K562 (cell line): ENCODE measurements at regions not wholly inside any gene's neighbourhood (a gene's known extent, or its start where the extent isn't known, plus 50 kb on each side); places are given as distances from the start of the nearest gene placed in this dataset.

Experiments used
- LARP7 ChIP-seq: fragments of 450-650 bp; IDR thresholded peaks from 2 replicates; pipeline ENCODE4 v1.6.1; 2016
- RNF2 ChIP-seq: sonication (generic); IDR thresholded peaks from 2 replicates; pipeline ENCODE4 v1.6.1; 2016
- SREBF2 ChIP-seq: sonication (generic); formaldehyde crosslinking; IDR thresholded peaks from 2 replicates; pipeline ENCODE4 v1.4.0; 2020; ENCODE audit warnings: mild to moderate bottlenecking, missing genetic modification reagents

DNA sequence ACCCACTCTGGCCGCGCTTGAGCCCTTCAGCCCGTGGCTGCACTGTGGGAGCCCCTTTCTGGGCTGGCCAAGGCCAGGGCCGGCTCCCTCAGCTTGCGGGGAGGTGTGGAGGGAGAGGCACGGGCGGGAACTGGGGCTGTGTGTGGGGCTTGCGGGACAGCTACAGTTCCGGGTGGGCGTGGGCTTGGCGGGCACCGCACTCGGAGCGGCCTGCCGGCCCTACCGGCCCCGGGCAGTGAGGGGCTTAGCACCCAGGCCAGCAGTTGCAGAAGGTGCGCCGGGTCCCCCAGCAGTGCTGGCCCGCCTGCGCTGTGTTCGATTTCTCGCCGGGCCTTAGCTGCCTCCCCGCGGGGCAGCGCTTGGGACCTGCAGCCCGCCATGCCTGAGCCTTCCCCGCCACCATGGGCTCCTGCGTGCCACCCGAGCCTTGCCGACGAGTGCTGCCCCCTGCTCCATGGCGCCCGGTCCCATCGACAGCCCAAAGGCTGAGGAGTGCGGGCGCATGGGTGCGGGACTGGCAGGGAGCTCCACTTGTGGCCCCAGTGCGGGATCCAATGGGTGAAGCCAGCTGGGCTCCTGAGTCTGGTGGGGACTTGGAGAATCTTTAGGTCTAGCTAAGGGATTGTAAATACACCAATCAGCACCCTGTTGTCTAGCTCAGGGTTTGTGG lies 173.7 kb upstream of the FIGN start:
- TF ChIP-seq LARP7 (no peak), SREBF2 (no peak), RNF2 (no peak)
